ENCODE measurements at regions not wholly inside any gene's neighbourhood (a gene's known extent, or its start where the extent isn't known, plus 50 kb on each side); places are given as distances from the start of the nearest gene placed in this dataset.

- no peak for FAIRE-seq
- no peak for DNase-seq (ENCODE audit: extremely low spot score, insufficient read length, low read depth)
Measured at GRCh38 chr5:2284678-2285077, 402.0 kb upstream of the IRX4 start.

- FAIRE-seq (no peak), DNase-seq (ENCODE audit: extremely low spot score, insufficient read length, low read depth) (no peak)
Measured at GRCh38 chr5:2283481-2284045, 400.8 kb upstream of the IRX4 start.

DNA sequence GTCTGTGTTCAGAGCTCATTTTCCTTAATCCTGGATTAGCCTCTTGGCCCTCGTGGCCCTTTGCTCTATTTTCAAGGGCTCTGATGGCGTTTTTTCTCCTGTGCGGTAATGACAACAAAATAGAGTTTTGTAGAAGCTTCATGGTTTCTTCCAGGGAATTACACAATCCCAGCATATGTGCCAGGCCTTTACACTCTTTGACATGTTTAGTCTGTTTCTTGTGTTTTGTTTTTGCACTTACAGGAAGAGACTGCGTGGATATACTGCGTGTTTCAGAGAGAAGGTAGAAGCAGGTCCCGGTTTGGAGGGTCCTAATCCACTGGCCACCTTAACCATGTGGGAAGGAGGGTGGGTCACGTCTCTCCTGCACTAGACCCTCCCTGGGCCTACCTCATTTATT is 400.2 kb upstream of the IRX4 start:
- DNase-seq (ENCODE audit: extremely low spot score, insufficient read length, low read depth) = no peak
- FAIRE-seq = no peak

DNA sequence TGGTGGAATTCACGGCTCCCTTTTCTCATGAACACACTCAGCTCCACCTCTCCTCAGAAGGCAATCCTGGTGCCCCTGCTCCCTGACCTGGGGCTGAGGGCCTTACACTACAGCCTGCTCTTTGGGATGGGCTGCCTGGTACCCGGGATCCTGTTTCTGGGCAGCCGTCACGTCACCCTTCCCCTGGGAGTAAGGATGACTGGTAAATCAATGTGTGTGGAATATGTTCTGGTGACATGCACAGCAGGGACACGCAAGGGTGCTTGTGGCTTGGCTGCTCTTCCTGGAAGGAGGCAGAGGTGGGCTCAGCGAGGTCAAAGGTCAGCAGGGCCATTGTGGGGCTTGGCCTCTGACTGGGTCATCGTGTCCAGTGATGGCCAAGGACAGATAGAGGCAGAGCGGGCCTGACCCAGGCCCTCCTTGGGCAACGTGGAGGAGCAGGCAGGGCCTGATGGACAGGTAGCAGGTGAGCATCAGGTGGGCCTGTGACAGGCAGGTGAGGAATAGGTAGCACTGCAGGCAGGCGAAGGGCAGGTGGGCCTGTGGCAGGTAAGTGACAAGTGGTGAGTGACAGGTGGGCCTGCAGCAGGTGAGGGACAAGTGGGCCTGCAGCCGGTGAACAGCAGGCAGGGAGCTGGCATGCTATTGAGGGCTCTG is 399.4 kb upstream of the IRX4 start:
- FAIRE-seq (no peak), DNase-seq (ENCODE audit: extremely low spot score, insufficient read length, low read depth) (no peak)

GRCh38 chr5:2281446-2281845 is 398.7 kb upstream of the IRX4 start:
- FAIRE-seq = no peak

GRCh38 chr5:2280318-2280717 is 397.6 kb upstream of the IRX4 start:
- DNase-seq (ENCODE audit: extremely low spot score, insufficient read length, low read depth) (no peak), FAIRE-seq (no peak)

More at GRCh38 chr5:2281446-2281845, 398.7 kb upstream of the IRX4 start:
- no peak for DNase-seq (ENCODE audit: extremely low spot score, insufficient read length, low read depth)

- FAIRE-seq (no peak), DNase-seq (ENCODE audit: extremely low spot score, insufficient read length, low read depth) (no peak)
Measured at GRCh38 chr5:2278825-2279456, 396.2 kb upstream of the IRX4 start.

DNA sequence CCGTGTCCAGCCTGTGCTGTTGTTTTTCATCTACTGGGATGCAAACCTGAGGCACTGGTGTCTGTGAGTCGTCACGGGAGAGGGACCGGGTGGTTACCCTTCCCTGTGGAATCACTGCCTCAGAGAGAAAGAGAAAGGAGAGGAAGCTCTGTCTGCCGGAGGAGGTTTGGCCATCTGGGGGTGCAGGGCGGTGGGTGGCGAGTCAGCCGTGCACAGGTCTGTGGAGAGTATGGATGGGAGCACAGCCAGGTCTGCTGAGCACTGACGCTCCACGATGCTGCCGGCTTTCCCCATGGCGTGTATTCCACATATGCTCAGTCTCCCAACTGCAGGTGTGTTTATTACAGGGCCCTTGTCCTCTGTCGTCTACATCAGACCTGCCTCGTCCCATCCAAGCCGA is 395.2 kb upstream of the IRX4 start:
- no peak for FAIRE-seq

GRCh38 chr5:2276101-2276500 is 393.4 kb upstream of the IRX4 start:
- DNase-seq (ENCODE audit: extremely low spot score, insufficient read length, low read depth) (no peak), FAIRE-seq (no peak)

More for the DNA sequence above, 395.2 kb upstream of the IRX4 start:
- DNase-seq (ENCODE audit: extremely low spot score, insufficient read length, low read depth) = no peak

DNA sequence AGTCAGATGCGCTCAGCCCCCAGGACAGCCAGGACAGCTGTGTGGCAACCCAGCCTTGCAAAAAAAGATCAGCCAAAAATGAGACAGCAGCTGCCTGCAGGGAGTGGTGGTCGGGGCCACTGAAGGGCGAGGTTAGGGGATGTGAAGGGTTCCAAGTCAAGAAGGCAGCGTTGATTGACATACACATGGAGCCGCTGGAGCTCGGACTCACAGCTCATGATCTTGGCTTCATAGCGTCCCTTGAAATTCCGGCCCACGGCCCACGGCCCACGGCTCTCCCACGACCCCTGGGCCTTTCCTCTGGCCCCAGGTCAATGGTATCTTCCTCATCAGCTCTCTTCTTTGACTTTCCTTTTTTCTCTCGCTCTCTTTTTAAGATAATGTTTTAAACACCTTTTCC is 390.0 kb upstream of the IRX4 start:
- FAIRE-seq (no peak), DNase-seq (ENCODE audit: extremely low spot score, insufficient read length, low read depth) (no peak)

DNA sequence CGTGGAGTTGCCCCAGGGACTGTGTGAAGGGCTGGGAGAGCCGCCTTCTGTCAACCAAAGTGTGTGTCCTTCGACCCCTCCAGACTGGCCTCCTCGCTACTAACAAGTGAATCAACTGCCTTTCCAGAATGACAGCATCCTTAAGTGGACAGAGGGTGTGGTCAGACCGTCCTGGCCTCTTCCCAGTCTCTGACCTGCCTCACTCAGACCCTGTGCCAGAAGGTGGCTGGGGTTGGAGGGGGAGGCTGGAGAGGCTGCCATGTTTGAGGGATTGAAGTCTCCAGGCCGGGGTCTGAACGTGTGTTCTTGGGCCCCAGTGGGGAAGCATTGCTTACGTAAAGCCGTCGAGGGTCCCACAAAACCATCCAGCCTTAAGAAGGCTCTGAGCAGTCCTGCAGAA is 389.3 kb upstream of the IRX4 start:
- FAIRE-seq (no peak), DNase-seq (ENCODE audit: extremely low spot score, insufficient read length, low read depth) (no peak)

DNA sequence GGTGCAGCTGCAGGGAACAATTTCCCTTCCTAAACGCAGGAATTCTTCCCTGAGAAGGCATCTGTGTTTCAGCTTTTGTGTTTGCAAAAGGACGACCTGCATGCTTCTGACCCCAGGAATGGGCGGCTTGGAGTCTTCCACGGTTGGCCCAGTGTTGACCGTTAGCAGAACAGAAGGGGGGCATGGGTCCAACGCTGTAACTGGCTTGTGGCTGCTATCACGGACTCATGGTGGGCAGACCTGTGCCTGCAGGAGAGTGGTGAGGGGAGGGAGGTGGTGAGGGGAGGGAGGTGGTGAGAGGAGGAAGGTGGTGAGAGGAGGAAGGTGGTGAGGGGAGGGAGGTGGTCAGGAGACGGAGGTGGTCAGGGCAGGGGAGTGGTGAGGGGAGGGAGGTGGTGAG is 388.6 kb upstream of the IRX4 start:
- FAIRE-seq (no peak), DNase-seq (ENCODE audit: extremely low spot score, insufficient read length, low read depth) (no peak)

DNA sequence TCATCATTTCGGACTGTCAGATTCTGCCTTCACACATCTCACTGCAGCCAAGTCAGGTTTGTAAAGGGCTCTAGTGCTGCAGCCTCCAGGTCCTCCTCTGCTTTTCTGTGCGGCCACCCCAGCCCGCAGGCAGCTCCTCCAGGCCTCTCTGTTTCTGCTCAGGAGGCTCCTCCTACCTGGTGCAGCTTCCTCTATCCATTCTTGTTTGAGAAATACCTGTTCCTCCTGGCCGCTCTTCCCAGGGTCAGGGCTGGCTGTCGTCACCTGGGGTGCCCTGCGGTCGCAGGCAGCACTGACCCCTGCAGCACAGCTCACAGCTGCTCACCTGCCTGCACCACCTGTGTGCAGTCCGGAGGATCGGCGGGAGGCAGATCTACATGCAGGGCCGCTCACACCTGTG is 387.7 kb upstream of the IRX4 start:
- DNase-seq (ENCODE audit: extremely low spot score, insufficient read length, low read depth) (no peak), FAIRE-seq (no peak)

DNA sequence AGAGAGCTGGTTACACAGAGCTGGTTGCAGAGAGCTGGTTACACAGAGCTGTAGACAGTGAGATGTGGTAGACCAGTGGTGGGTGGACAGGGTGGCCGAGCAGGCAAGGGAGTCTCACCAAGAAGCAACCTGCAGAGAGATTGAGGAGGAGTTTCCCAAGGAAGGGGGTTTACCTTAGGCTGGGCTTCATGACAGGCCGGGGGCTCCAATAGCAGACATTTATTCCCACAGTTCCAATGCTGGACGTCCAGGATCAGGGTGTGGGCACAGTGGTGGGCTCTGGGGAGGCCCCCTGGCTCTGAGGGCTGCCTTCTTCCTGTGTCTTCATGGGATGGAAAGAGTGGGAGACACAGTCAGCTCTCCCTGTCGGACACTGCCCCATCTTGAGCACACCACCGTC is 386.9 kb upstream of the IRX4 start:
- no peak for FAIRE-seq
- no peak for DNase-seq (ENCODE audit: extremely low spot score, insufficient read length, low read depth)

GRCh38 chr5:2267991-2268390 is 385.3 kb upstream of the IRX4 start:
- FAIRE-seq = no peak
- no peak for DNase-seq (ENCODE audit: extremely low spot score, insufficient read length, low read depth)

- no peak for FAIRE-seq
- DNase-seq (ENCODE audit: extremely low spot score, insufficient read length, low read depth) = no peak
Measured at GRCh38 chr5:2266641-2267240, 384.0 kb upstream of the IRX4 start.

- FAIRE-seq = no peak
Measured at GRCh38 chr5:2265341-2265740, 382.6 kb upstream of the IRX4 start.

DNA sequence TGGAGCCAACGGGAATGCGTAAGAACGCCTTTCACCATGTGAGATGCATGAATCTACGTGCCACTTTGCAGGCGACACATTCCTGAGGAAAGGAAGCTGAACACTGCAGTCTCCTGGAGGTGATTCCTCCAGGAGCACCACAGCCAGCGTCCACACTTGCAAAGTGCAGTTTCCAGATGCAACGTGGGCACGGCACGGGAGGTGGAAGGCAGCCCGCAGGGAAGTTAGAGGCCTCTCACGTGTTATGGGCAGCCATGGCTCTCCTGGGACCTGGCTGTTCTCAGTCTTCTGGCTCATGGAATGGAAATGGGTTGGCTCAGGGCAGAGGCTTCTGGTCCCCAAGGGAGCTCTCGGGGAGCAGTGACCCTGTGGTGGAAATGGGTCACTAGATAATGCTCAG is 381.0 kb upstream of the IRX4 start:
- DNase-seq (ENCODE audit: extremely low spot score, insufficient read length, low read depth) (no peak), FAIRE-seq (no peak)

More at GRCh38 chr5:2265341-2265740, 382.6 kb upstream of the IRX4 start:
- no peak for DNase-seq (ENCODE audit: extremely low spot score, insufficient read length, low read depth)

- no peak for FAIRE-seq
Measured at GRCh38 chr5:2262620-2263019, 379.9 kb upstream of the IRX4 start.

DNA sequence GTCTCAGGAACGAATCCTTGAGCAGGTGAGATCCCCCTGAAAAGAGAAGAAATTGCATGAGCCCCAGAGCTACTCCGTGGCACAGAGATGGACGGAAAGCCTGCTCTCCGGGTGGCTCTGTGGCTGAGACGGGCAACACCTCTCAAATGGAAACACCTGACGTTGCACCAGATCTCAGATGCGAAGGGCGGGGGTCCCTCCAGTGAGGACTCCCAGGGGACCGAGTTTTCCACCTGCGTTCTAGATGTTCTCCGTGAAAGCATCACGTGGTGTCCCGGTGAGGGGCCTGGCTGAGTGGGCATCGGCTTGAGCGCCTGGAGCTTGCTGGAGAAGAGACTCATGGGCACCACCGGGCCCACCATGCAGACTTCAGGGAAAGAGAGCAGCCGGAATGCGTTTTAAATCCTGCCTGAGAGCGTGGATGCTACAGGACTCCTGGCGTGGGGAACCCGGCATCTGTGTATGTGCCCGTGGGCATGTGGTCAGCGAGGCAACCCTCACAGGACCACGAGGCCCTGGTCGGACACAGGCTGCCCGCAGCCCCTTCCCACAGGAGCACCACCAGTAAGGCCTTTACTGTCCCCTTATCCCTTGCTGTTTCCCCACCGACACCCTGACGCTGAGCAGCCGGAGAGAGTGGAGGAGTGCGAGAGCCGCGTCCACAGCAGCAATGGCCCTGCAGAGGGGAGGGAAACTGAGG is 378.4 kb upstream of the IRX4 start:
- FAIRE-seq (no peak), DNase-seq (ENCODE audit: extremely low spot score, insufficient read length, low read depth) (no peak)

More at GRCh38 chr5:2262620-2263019, 379.9 kb upstream of the IRX4 start:
- DNase-seq (ENCODE audit: extremely low spot score, insufficient read length, low read depth) = no peak

Data from GM18507 (cell line).